IMR-90 (cell line): ENCODE measurements at regions not wholly inside any gene's neighbourhood (a gene's known extent, or its start where the extent isn't known, plus 50 kb on each side); places are given as distances from the start of the nearest gene placed in this dataset.

ENCODE experiments used
- ATAC-seq: fragments of 200-7000 bp; cut with Tn5 transposase; 2 replicates; pipeline ENCODE4 v1.9.1; 2020; ENCODE audit warnings: low read depth, mild to moderate bottlenecking, moderate library complexity
- BruUV-seq: library from RNA; stranded (reverse); fragments of 400-500 nt; replicated peaks from 2 replicates; lab custom pipeline; 2021; lab: Mats Ljungman, UMichigan
- CTCF ChIA-PET: fragments of 300-600 bp; formaldehyde crosslinking; extraction: SDS; loops from one replicate; lab custom pipeline; 2021; ENCODE audit warnings: antibody characterized with exemption; lab: Yijun Ruan, JAX
- POLR2A ChIA-PET: fragments of 300-600 bp; sonication (Branson Sonifier 250); formaldehyde crosslinking; loops from one replicate; lab custom pipeline; 2022; ENCODE audit warnings: antibody characterized with exemption; ENCODE audit not compliant: unreplicated experiment; lab: Charles Lee
- DNase-seq: peaks from one replicate; pipeline ENCODE4 v3.0.0; 2013
- H2AFZ ChIP-seq: replicated peaks from 2 replicates; pipeline ENCODE3; 2013; ENCODE audit warnings: low read length, mild to moderate bottlenecking; ENCODE audit not compliant: poor library complexity
- H2AK5ac ChIP-seq: 2 replicates; pipeline ENCODE4 v1.6.1; 2013; ENCODE audit warnings: low read depth, low read length, inconsistent platforms
- H2AK9ac ChIP-seq: replicated peaks from 2 replicates; pipeline ENCODE3; 2013; ENCODE audit warnings: mild to moderate bottlenecking, low read depth, low read length, moderate library complexity; ENCODE audit not compliant: poor library complexity
- H2BK120ac ChIP-seq: 2 replicates; pipeline ENCODE4 v1.6.1; 2013; ENCODE audit warnings: low read depth, low read length, inconsistent platforms
- H2BK15ac ChIP-seq: 3 replicates; pipeline ENCODE4 v1.6.1; 2013; ENCODE audit warnings: low read depth, low read length, inconsistent platforms
- H2BK20ac ChIP-seq: 2 replicates; pipeline ENCODE4 v1.6.1; 2013; ENCODE audit warnings: low read depth, mild to moderate bottlenecking, inconsistent platforms, low read length, moderate library complexity
- H2BK5ac ChIP-seq: 2 replicates; pipeline ENCODE4 v1.6.1; 2013; ENCODE audit warnings: mild to moderate bottlenecking, low read depth, low read length, inconsistent platforms; ENCODE audit not compliant: poor library complexity, severe bottlenecking
- H3K14ac ChIP-seq: replicated peaks from 2 replicates; pipeline ENCODE4 v1.6.1; 2013; ENCODE audit warnings: low read depth, low read length, inconsistent platforms
- H3K18ac ChIP-seq: 2 replicates; pipeline ENCODE4 v1.6.1; 2013; ENCODE audit warnings: low read depth, low read length, control low read depth
- H3K23ac ChIP-seq: 2 replicates; pipeline ENCODE4 v1.6.1; 2013; ENCODE audit warnings: low read depth, low read length, inconsistent platforms
- H3K27ac ChIP-seq: 2 replicates; pipeline ENCODE4 v1.5.1; 2013; ENCODE audit warnings: mild to moderate bottlenecking, control low read depth, low read length; ENCODE audit not compliant: insufficient read depth
- H3K27me3 ChIP-seq: 2 replicates; pipeline ENCODE4 v1.6.1; 2013; ENCODE audit warnings: low read length; ENCODE audit not compliant: control insufficient read depth, insufficient read depth
- H3K36me3 ChIP-seq: 2 replicates; pipeline ENCODE4 v1.6.1; 2013; ENCODE audit warnings: low read length, mixed read lengths; ENCODE audit not compliant: control insufficient read depth, insufficient read depth
- H3K4ac ChIP-seq: 2 replicates; pipeline ENCODE4 v1.6.1; 2013; ENCODE audit warnings: low read depth, low read length, inconsistent platforms
- H3K4me1 ChIP-seq: 2 replicates; pipeline ENCODE4 v1.6.1; 2013; ENCODE audit warnings: low read length, mixed read lengths; ENCODE audit not compliant: control insufficient read depth, insufficient read depth
- H3K4me2 ChIP-seq: 2 replicates; pipeline ENCODE4 v1.6.1; 2013; ENCODE audit warnings: low read depth, mild to moderate bottlenecking, control low read depth, low read length, moderate library complexity
- H3K4me3 ChIP-seq: 2 replicates; pipeline ENCODE4 v1.5.1; 2013; ENCODE audit warnings: low read depth, mild to moderate bottlenecking, control low read depth, low read length, moderate library complexity; ENCODE audit not compliant: insufficient read depth
- H3K56ac ChIP-seq: 2 replicates; pipeline ENCODE4 v1.6.1; 2013; ENCODE audit warnings: low read length, inconsistent platforms; ENCODE audit not compliant: insufficient read depth; ENCODE audit errors: extremely low read depth
- H3K79me1 ChIP-seq, 2 experiments: 2 replicates each; pipeline ENCODE4 v1.6.1; 2013; ENCODE audit warnings: low read length in 2 of 2, inconsistent platforms in 1 of 2, low read depth in 1 of 2
- H3K9ac ChIP-seq: 2 replicates; pipeline ENCODE4 v1.6.1; 2013; ENCODE audit warnings: low read depth, low read length, control low read depth
- H3K9me1 ChIP-seq: 2 replicates; pipeline ENCODE4 v1.6.1; 2013; ENCODE audit warnings: low read length, inconsistent platforms; ENCODE audit not compliant: insufficient read depth
- H3K9me3 ChIP-seq: 2 replicates; pipeline ENCODE4 v1.6.1; 2013; ENCODE audit warnings: low read length; ENCODE audit not compliant: control insufficient read depth, insufficient read depth
- H4K20me1 ChIP-seq: 2 replicates; pipeline ENCODE4 v1.6.1; 2013; ENCODE audit warnings: low read length, inconsistent platforms; ENCODE audit not compliant: insufficient read depth
- H4K5ac ChIP-seq: 2 replicates; pipeline ENCODE4 v1.6.1; 2013; ENCODE audit warnings: mild to moderate bottlenecking, low read depth, low read length, control low read depth
- H4K8ac ChIP-seq, 2 experiments: 2 replicates each; pipeline ENCODE4 v1.6.1; 2013; ENCODE audit warnings: low read depth in 2 of 2, low read length in 2 of 2, control low read depth in 1 of 2, inconsistent platforms in 1 of 2
- H4K91ac ChIP-seq: 2 replicates; pipeline ENCODE4 v1.6.1; 2013; ENCODE audit warnings: low read depth, low read length, inconsistent platforms; ENCODE audit not compliant: insufficient read depth
- CEBPB ChIP-seq: IDR thresholded peaks from 2 replicates; pipeline ENCODE4 v1.6.1; 2012; ENCODE audit warnings: low read depth, low read length, improper control_type of control experiment
- CHD1 ChIP-seq: IDR thresholded peaks from 2 replicates; pipeline ENCODE4 v1.6.1; 2012; ENCODE audit warnings: low read depth, low read length, improper control_type of control experiment
- FOS ChIP-seq: fragments of 150-350 bp; IDR thresholded peaks from 2 replicates; pipeline ENCODE4 v1.6.1; 2016; ENCODE audit warnings: low read depth, low read length
- MAZ ChIP-seq: IDR thresholded peaks from 2 replicates; pipeline ENCODE4 v1.6.1; 2012; ENCODE audit warnings: low read depth, mild to moderate bottlenecking, low read length, improper control_type of control experiment, moderate library complexity, borderline replicate concordance
- NFE2L2 ChIP-seq: fragments of 150-350 bp; IDR thresholded peaks from 2 replicates; pipeline ENCODE4 v1.6.1; 2016; ENCODE audit warnings: low read depth, mild to moderate bottlenecking, low read length
- POLR2A ChIP-seq: IDR thresholded peaks from 2 replicates; pipeline ENCODE4 v1.6.1; 2012; ENCODE audit warnings: mild to moderate bottlenecking, low read depth, low read length
- RAD21 ChIP-seq: IDR thresholded peaks from 2 replicates; pipeline ENCODE4 v1.6.1; 2012; ENCODE audit warnings: low read length, improper control_type of control experiment
- RCOR1 ChIP-seq: IDR thresholded peaks from 2 replicates; pipeline ENCODE4 v1.6.1; 2012; ENCODE audit warnings: mild to moderate bottlenecking, low read length, improper control_type of control experiment; ENCODE audit not compliant: insufficient replicate concordance
- RFX5 ChIP-seq: IDR thresholded peaks from 2 replicates; pipeline ENCODE4 v1.8.0; 2012; ENCODE audit warnings: low read depth, mild to moderate bottlenecking, low read length, moderate library complexity
- SMC3 ChIP-seq: fragments of 150-350 bp; IDR thresholded peaks from 2 replicates; pipeline ENCODE4 v1.6.1; 2016; ENCODE audit warnings: low read depth, mild to moderate bottlenecking, antibody characterized with exemption, low read length, moderate library complexity
- WGBS, 2 experiments: methylation state at CpG; one replicate each; pipeline versions ENCODE4 v1.1.5 to v1.1.7; 2013; ENCODE audit warnings: missing lambda C conversion rate in 2 of 2; ENCODE audit not compliant: insufficient read length in 1 of 2; ENCODE audit errors: extremely low coverage in 2 of 2; 5-methylcytosine and 5-hydroxymethylcytosine counted together
- dilution Hi-C: fragments of 300-500 bp; cut with HindIII; formaldehyde crosslinking; loops from one replicate; pipeline ENCODE4 v1.14.3; 2018; ENCODE audit warnings: low sequenced_read_pairs; ENCODE audit not compliant: unreplicated experiment
- in situ Hi-C: fragments of 300-500 bp; cut with MboI; formaldehyde crosslinking; loops from 3 replicates; pipeline ENCODE4 v1.14.3; 2019; ENCODE audit warnings: low sequenced_read_pairs, inconsistent platforms, mixed read lengths
- intact Hi-C: fragments of 100-400 bp; cut with micrococcal nuclease; formaldehyde crosslinking; loops from 2 replicates; pipeline ENCODE4 v1.10.0; 2022
- TF ChIP-seq, protein P1 (sequence below): conservative IDR thresholded peaks from 2 replicates; pipeline ENCODE4 v1.5.1; 2012; ENCODE audit warnings: mild to moderate bottlenecking, low read depth, low read length, improper control_type of control experiment
- TF ChIP-seq, protein P2 (sequence below): fragments of 150-350 bp; IDR thresholded peaks from 2 replicates; pipeline ENCODE4 v1.6.1; 2016; ENCODE audit warnings: low read depth, mild to moderate bottlenecking, low read length, moderate library complexity, borderline replicate concordance

DNA sequence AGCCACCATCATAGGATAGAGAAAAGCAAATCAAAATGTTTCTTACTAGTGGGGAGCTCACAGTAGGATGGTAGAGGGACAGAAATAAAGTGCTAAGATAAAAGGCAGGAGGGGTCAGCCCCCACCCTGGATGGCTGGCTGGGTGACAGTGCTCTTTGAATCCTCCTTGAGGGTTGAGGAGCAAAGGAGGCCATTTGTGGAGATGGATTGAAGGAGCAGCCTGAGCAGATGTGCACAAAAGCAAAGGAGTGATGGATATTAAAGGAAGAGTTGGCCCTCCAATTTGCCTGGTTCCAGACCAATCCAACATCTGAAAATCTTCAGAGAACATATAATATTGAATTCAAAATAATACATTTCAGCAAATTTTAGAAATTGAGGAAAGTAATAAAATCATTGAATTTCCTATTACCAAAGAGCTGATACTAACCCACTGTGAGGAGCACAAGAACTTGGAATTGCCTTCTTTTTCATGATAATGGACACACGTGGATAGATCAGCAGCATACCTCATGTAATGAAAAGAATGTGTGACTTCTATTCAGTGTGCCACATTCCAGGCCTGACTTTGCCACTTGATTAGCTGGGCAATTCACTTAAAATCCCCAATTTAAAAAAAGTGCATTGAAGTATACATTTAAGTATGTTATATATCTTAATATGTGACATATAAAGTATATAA, 287.0 kb downstream of the FAT3 start:
- CTCF ChIA-PET, result no interaction called here
- Histone ChIP-seq H2AK9ac (no peak overlapping the region), H3K9me1 (no peaks in the 10 kb centered on the region), H3K18ac (no peak overlapping the region), H4K91ac (no peak overlapping the region), H3K56ac (no peak overlapping the region), H4K5ac (no peak overlapping the region), H2AK5ac (no peak overlapping the region), H2AFZ (no peak overlapping the region), H3K14ac (no peak overlapping the region), H3K79me1 (no peaks in the 10 kb centered on the region), H3K4me3 (no peak overlapping the region), H3K4me2 (no peak overlapping the region), H4K20me1 (no peaks in the 10 kb centered on the region), H3K27ac (no peak overlapping the region), H3K9me3 (no peaks in the 10 kb centered on the region), H2BK20ac (no peak overlapping the region), H3K27me3 (no peaks in the 10 kb centered on the region), H3K4me1 (no peaks in the 10 kb centered on the region), H3K4ac (no peak overlapping the region), H2BK15ac (no peak overlapping the region), H4K8ac (no peak overlapping the region), H3K9ac (no peak overlapping the region), H3K23ac (no peak overlapping the region), H3K36me3 (no peaks in the 10 kb centered on the region), H2BK5ac (no peak overlapping the region), H2BK120ac (no peak overlapping the region)
- BruUV-seq, result no TSS peak
- no CpG with 5 or more reads among the region's 1 CpG for WGBS, 2 experiments
- dilution Hi-C loops, result no loop called here
- DNase-seq (no peak), ATAC-seq (no peak)
- in situ Hi-C loops, result no loop called here
- POLR2A ChIA-PET, result no interaction called here
- intact Hi-C loops, result no loop called here
- TF ChIP-seq SMC3 (no peak), NFE2L2 (no peak), POLR2A (no peak), RCOR1 (no peak), CEBPB (no peak), RFX5 (no peak), CHD1 (no peak), MAZ (no peak), FOS (no peak), RAD21 (no peak)
- TF ChIP-seq, protein P1, sequence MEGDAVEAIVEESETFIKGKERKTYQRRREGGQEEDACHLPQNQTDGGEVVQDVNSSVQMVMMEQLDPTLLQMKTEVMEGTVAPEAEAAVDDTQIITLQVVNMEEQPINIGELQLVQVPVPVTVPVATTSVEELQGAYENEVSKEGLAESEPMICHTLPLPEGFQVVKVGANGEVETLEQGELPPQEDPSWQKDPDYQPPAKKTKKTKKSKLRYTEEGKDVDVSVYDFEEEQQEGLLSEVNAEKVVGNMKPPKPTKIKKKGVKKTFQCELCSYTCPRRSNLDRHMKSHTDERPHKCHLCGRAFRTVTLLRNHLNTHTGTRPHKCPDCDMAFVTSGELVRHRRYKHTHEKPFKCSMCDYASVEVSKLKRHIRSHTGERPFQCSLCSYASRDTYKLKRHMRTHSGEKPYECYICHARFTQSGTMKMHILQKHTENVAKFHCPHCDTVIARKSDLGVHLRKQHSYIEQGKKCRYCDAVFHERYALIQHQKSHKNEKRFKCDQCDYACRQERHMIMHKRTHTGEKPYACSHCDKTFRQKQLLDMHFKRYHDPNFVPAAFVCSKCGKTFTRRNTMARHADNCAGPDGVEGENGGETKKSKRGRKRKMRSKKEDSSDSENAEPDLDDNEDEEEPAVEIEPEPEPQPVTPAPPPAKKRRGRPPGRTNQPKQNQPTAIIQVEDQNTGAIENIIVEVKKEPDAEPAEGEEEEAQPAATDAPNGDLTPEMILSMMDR, result no peak
- TF ChIP-seq, protein P2, sequence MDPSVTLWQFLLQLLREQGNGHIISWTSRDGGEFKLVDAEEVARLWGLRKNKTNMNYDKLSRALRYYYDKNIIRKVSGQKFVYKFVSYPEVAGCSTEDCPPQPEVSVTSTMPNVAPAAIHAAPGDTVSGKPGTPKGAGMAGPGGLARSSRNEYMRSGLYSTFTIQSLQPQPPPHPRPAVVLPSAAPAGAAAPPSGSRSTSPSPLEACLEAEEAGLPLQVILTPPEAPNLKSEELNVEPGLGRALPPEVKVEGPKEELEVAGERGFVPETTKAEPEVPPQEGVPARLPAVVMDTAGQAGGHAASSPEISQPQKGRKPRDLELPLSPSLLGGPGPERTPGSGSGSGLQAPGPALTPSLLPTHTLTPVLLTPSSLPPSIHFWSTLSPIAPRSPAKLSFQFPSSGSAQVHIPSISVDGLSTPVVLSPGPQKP, result no peak
